ENCODE measurements at regions not wholly inside any gene's neighbourhood (a gene's known extent, or its start where the extent isn't known, plus 50 kb on each side); places are given as distances from the start of the nearest gene placed in this dataset.

DNA sequence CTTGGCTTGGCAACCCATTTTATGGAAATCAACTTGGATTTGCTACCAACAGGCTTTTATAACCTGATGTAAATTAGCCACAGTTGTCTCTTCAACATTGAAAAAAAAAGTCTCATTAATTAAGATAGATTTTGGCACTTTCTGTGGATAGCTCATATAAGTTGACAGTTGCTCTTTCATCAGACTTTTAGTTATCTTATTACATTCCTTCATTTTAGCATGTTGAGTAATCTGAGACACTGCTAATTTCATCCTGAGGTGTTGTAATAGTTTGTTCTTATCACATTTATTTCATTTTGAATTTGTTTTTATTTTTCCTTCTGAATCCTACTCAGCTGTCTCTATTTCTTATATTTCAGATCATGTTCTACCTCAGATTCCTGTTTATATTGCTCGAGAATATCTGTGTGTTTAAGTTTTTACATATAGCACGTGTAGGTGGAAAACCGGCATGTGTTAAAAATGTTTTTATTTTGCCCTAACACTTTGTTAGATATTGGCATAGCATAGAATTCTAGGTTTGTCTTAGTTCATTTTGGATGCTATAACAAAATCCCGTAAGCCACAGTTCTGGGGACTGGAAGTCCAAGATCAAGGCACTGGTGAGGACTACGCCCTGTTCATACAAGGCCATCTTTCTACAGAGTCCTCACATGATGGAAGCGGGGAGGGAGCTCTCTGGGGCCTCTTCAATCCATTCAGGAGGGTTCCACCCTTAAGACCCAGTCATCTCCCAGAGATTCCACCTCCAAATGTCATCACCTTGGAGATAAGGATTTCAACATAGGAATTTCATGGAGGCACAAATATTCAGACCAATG, 239.4 kb downstream of the COL4A1 start:
- TF ChIP-seq, protein P1, sequence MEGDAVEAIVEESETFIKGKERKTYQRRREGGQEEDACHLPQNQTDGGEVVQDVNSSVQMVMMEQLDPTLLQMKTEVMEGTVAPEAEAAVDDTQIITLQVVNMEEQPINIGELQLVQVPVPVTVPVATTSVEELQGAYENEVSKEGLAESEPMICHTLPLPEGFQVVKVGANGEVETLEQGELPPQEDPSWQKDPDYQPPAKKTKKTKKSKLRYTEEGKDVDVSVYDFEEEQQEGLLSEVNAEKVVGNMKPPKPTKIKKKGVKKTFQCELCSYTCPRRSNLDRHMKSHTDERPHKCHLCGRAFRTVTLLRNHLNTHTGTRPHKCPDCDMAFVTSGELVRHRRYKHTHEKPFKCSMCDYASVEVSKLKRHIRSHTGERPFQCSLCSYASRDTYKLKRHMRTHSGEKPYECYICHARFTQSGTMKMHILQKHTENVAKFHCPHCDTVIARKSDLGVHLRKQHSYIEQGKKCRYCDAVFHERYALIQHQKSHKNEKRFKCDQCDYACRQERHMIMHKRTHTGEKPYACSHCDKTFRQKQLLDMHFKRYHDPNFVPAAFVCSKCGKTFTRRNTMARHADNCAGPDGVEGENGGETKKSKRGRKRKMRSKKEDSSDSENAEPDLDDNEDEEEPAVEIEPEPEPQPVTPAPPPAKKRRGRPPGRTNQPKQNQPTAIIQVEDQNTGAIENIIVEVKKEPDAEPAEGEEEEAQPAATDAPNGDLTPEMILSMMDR (IDR thresholded peaks at IDR 0.05): no peak

DNA sequence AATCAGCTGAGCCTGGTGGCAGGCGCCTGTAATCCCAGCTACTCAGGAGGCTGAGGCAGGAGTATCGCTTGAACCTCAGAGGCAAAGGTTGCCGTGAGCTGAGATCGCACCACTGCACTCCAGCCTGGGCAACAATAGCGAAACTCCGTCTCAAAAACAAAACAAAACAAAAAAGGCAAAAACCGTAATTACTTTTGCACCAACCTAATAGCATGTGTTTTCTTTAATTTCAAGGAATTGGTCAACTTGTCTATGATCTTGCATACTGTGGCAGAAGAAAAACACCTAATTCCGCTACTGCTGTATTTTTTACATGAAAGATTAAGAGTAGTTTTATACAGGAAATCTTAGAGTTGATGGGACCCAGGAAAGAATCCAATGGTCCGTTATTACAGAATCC, 241.2 kb downstream of the COL4A1 start:
- TF ChIP-seq, protein P1 (IDR thresholded peaks at IDR 0.05): no peak

DNA sequence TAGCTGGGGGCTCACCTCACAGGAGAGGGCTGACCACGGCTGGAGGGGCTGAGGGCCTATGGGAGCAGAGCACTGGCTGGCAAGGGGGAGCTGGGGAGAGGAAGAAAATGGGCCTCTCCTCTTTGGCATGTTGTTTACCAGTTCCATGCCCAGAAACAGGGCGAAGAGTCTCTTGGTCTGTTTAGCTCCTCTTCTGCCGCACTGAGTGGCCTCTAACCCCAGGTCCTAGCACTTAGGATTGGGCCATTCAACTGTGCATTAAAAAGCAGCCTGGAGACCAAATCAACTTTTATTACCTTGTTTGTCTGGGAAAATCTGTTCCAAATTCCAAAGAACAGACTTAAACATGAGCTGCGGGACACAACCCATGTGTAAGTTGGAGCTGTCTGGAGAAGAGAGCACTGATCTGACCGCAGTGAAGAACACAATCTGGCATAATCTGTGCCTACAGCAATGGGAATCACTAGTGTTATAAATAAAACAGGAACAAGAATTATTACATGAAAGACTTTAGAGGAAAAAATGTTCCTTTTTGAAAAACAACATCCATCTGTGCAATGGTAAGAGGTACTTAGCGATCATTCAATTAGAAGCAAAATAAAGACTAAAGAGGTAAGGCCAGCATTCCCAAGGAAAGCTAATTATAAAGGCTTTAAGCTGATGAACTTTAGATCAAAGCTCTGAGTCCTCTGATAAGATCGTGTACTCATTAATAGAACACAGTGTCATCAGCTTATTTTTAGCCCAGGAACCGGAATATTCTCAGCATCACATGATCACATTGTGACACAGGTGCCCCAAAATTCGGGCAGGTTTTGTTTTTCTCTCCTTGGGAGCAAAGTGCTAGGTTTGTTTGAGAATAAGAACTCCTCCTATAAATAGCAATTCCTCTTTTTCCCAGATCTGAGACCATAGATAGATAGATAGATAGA, 243.2 kb downstream of the COL4A1 start:
- TF ChIP-seq, protein P1 (IDR thresholded peaks at IDR 0.05): no peak

DNA sequence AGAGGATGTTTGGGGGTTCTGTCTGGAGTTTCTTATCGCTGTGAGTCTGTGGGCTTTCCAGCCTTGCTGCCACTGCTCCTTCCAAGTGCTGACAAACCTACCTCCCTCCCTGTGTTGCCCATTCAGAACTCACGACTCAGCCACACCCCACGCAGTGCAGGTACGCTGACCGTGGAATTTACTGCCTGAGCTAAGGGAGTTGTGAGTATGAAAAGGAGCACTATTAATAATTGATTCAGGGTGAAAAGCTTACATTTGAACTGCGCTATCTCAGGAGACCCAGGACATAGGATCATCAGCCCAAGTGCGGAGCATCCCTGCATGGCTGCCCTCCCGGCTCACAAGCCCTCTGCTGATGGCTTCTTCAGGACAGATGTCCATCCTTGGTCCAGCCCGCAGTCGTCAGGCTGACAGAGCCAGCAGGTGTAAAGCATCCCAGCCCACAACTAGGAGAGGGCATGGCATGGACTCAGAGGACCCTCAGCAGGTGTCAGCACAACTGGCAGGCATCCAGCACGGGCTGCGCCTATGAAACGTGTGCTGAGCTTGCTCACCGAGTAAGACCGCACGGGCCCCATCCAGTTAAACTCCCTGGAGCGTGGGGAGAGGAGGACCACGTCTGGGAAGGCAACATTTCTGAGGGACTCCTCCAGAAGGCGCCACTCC, 244.0 kb downstream of the COL4A1 start:
- TF ChIP-seq, protein P1 (IDR thresholded peaks at IDR 0.05): no peak

DNA sequence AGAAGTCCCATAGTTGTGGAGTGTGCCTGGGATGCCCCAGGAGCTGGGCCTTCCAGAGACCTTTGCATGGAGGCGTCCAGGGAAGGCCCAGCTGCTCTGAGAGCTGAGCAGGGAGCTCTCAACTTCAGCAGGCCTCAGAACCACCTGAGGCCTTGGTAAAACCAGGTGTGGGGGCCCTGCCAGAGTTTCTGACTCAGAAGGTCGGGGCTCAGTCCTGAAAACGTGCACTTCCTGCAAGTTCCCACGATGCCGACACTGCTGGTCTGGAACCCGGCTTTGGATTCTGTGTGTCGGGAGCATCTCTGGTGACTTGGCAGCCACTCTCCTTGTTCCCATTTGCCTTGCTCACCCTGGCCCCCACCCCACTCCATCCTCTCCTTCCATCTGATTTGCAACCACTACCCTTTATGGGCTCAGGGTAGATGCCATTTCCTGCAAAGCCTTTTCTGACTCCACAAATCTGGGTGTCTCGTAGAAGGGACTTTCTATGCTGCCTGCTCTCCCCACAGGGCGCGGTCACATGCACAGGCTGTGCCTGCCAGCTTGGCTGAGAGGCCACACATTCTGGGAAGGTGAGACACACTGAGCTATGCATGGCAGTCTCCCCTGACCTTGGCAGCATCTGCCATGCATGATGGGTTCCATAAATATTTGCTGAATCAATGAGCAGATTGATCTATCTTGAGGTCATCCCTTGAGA, 244.7 kb downstream of the COL4A1 start:
- TF ChIP-seq, protein P1 (IDR thresholded peaks at IDR 0.05): no peak

DNA sequence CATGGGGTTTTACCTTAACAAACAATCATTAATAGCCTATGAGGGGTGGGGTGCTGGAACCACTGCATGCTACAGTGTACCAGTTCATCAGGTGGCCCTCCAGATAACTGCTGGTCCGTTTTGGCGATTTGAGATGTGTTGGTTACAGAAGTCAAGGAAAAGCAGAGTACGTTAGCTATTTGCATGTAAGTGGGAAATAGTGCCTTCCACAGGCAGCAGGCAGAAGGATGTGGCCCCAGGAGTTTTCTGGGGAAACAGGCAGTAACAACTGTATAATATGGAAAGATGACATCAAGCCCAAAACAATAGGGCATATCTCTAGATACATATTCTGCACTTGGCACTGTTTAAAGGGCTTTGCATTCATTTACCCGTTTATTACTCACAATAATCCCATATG, 245.7 kb downstream of the COL4A1 start:
- TF ChIP-seq, protein P1 (IDR thresholded peaks at IDR 0.05): no peak

DNA sequence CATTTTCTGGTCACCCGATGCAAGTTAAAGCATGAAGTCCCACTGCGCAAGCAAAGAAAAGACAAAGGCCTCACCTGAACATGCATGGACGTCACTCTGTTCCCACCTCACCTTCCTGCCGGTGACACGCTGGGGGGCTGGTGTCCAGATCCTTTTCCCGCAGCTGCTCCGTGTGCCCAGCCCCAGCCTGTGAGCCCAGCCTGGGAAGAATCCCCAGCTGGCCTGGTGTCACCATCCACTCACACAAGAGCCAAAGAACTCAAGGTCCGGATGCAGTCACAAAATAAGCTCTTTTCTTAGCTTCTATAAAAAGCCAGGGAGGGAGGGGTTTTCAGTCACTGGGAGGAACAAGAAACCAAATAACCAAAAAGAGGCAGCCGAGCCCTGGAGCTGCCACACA, 249.9 kb downstream of the COL4A1 start:
- TF ChIP-seq, protein P1 (IDR thresholded peaks at IDR 0.05): no peak

Measured in LNCAP (cell line).